Activated B cell treated with CpG ODN at 0.5 μM for 24 hours (primary cell): ENCODE measurements at regions not wholly inside any gene's neighbourhood (a gene's known extent, or its start where the extent isn't known, plus 50 kb on each side); places are given as distances from the start of the nearest gene placed in this dataset.

Experiments
- ATAC-seq: fragments of 200-7000 bp; cut with Tn5 transposase; one replicate; pipeline ENCODE4 v1.10.0; 2021; ENCODE audit warnings: low read depth, mild to moderate bottlenecking, moderate library complexity
- CTCF ChIA-PET: fragments of 350-600 bp; sonication (Branson Sonifier 250); formaldehyde crosslinking; loops from one replicate; lab custom pipeline; 2021; ENCODE audit warnings: antibody characterized with exemption; lab: Charles Lee
- POLR2A ChIA-PET: fragments of 350-600 bp; sonication (Branson Sonifier 250); formaldehyde crosslinking; loops from one replicate; lab custom pipeline; 2021; ENCODE audit warnings: antibody characterized with exemption; lab: Charles Lee
- DNase-seq: peaks from one replicate; pipeline ENCODE4 v3.0.0; 2022
- H3K27ac Mint-ChIP-seq: one replicate; pipeline ENCODE4 v1.8.0; 2020; ENCODE audit warnings: mixed read lengths
- H3K27me3 Mint-ChIP-seq: one replicate; pipeline ENCODE4 v1.8.0; 2021; ENCODE audit warnings: mixed read lengths
- H3K36me3 Mint-ChIP-seq: one replicate; pipeline ENCODE4 v1.8.0; 2021; ENCODE audit warnings: low read depth, mixed read lengths
- H3K4me1 Mint-ChIP-seq: one replicate; pipeline ENCODE4 v1.8.0; 2021; ENCODE audit warnings: mixed read lengths
- H3K4me3 Mint-ChIP-seq: one replicate; pipeline ENCODE4 v1.8.0; 2020; ENCODE audit warnings: mild to moderate bottlenecking, mixed read lengths
- H3K9me3 Mint-ChIP-seq: one replicate; pipeline ENCODE4 v1.8.0; 2020; ENCODE audit warnings: mixed read lengths
- CTCF ChIP-seq: fragments of 200-600 bp; IDR thresholded peaks from one replicate; pipeline ENCODE4 v1.8.0; 2022; ENCODE audit warnings: antibody characterized with exemption, mild to moderate bottlenecking
- intact Hi-C: fragments of 100-400 bp; cut with micrococcal nuclease; formaldehyde crosslinking; loops from one replicate; pipeline ENCODE4 v1.15.1; 2024

- POLR2A ChIA-PET: no interaction called here
- ATAC-seq (no peak), DNase-seq (no peak)
- H3K4me1 Mint-ChIP-seq: no peaks in the 10 kb centered on the region
- H3K36me3 Mint-ChIP-seq: no peaks in the 10 kb centered on the region
- no peak overlapping the region for H3K4me3 Mint-ChIP-seq
- no peaks in the 10 kb centered on the region for H3K27me3 Mint-ChIP-seq
- peaks cover 5% of the 10 kb centered on the region for H3K9me3 Mint-ChIP-seq
- CTCF ChIA-PET: no interaction called here
- intact Hi-C loops: no loop called here
- H3K27ac Mint-ChIP-seq: no peak overlapping the region
- TF ChIP-seq CTCF: no peak
Measured at GRCh38 chr2:52294628-52295027, 1262.7 kb upstream of the NRXN1 start.

- ATAC-seq (no peak), DNase-seq (no peak)
- Mint-ChIP-seq H3K9me3 (peaks cover 5% of the 10 kb centered on the region), H3K4me1 (no peaks in the 10 kb centered on the region), H3K27me3 (no peaks in the 10 kb centered on the region), H3K27ac (no peak overlapping the region), H3K36me3 (no peaks in the 10 kb centered on the region), H3K4me3 (no peak overlapping the region)
- intact Hi-C loops: no loop called here
- ChIA-PET CTCF (no interaction called here), POLR2A (no interaction called here)
- no peak for TF ChIP-seq CTCF
Measured at GRCh38 chr2:52292801-52293200, 1260.9 kb upstream of the NRXN1 start.

GRCh38 chr2:52289741-52290140 is 1257.8 kb upstream of the NRXN1 start:
- no peak for ATAC-seq
- Mint-ChIP-seq H3K9me3 (peaks cover 4% of the 10 kb centered on the region), H3K27ac (no peak overlapping the region), H3K36me3 (no peaks in the 10 kb centered on the region), H3K4me1 (no peaks in the 10 kb centered on the region), H3K4me3 (no peak overlapping the region), H3K27me3 (no peaks in the 10 kb centered on the region)
- ChIA-PET CTCF (no interaction called here), POLR2A (no interaction called here)
- intact Hi-C loops: no loop called here
- no peak for TF ChIP-seq CTCF
- no peak for DNase-seq

GRCh38 chr2:52288596-52288995 is 1256.7 kb upstream of the NRXN1 start:
- Mint-ChIP-seq H3K4me1 (no peaks in the 10 kb centered on the region), H3K27me3 (no peaks in the 10 kb centered on the region), H3K4me3 (no peak overlapping the region), H3K9me3 (no peaks in the 10 kb centered on the region), H3K27ac (no peak overlapping the region), H3K36me3 (no peaks in the 10 kb centered on the region)
- intact Hi-C loops: no loop called here
- POLR2A ChIA-PET: no interaction called here
- no peak for DNase-seq
- TF ChIP-seq CTCF: no peak
- CTCF ChIA-PET: no interaction called here
- no peak for ATAC-seq

- ChIA-PET POLR2A (no interaction called here), CTCF (no interaction called here)
- no peaks in the 10 kb centered on the region for H3K36me3 Mint-ChIP-seq
- H3K4me3 Mint-ChIP-seq: no peak overlapping the region
- H3K9me3 Mint-ChIP-seq: peaks cover 9% of the 10 kb centered on the region
- ATAC-seq (no peak), DNase-seq (no peak)
- intact Hi-C loops: no loop called here
- no peaks in the 10 kb centered on the region for H3K4me1 Mint-ChIP-seq
- no peak overlapping the region for H3K27ac Mint-ChIP-seq
- TF ChIP-seq CTCF: no peak
- no peaks in the 10 kb centered on the region for H3K27me3 Mint-ChIP-seq
Measured at GRCh38 chr2:52269696-52270485, 1238.0 kb upstream of the NRXN1 start.
